A673 (cell line): ENCODE measurements at regions not wholly inside any gene's neighbourhood (a gene's known extent, or its start where the extent isn't known, plus 50 kb on each side); places are given as distances from the start of the nearest gene placed in this dataset.

ENCODE experiments used
- CTCF ChIP-seq: fragments of 300-800, 200-600 bp; sonication (generic); conservative IDR thresholded peaks from 2 replicates; pipeline ENCODE4 v1.5.1; 2017; ENCODE audit warnings: low read depth, mild to moderate bottlenecking, antibody characterized with exemption, low read length, moderate library complexity, mixed read lengths
- EZH2 ChIP-seq: fragments of 200-600 bp; sonication (generic); IDR thresholded peaks from 2 replicates; pipeline ENCODE4 v1.6.1; 2017; ENCODE audit warnings: borderline replicate concordance, low read depth, mild to moderate bottlenecking, mixed read lengths, antibody characterized with exemption, low read length; ENCODE audit not compliant: poor library complexity, severe bottlenecking

GRCh38 chr15:97517737-97518136 lies 442.8 kb upstream of the ARRDC4 start:
- TF ChIP-seq CTCF (no peak), EZH2 (no peak)
